ENCODE measurements at regions not wholly inside any gene's neighbourhood (a gene's known extent, or its start where the extent isn't known, plus 50 kb on each side); places are given as distances from the start of the nearest gene placed in this dataset.

DNA sequence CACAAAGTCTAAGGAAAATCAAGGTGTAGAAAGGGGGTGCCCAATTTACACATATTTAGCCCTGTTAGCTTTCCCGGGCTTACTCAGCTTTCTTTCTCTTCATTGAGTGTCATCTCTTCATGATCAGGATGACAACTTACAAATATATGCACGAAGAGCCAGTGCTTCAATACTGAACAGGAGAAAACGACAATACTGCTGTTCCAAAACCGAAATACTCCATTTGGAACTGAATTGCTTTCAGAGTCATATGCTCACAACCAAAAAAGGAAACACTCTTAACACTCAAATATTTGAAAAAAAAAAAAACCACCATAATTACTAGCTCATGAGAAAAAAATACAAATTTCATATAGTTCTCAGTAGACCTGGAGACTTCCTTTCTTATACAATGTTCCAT lies 272.1 kb upstream of the DUSP10 start:
- no peak for TF ChIP-seq CTCF (IDR thresholded peaks at IDR 0.05)
- TF ChIP-seq POLR2AphosphoS5 (IDR thresholded peaks at IDR 0.05) = no peak
- no peak for TF ChIP-seq POLR2A (IDR thresholded peaks at IDR 0.05)
- TF ChIP-seq EP300 (IDR thresholded peaks at IDR 0.05) = no peak
